ENCODE measurements at regions not wholly inside any gene's neighbourhood (a gene's known extent, or its start where the extent isn't known, plus 50 kb on each side); places are given as distances from the start of the nearest gene placed in this dataset.

DNA sequence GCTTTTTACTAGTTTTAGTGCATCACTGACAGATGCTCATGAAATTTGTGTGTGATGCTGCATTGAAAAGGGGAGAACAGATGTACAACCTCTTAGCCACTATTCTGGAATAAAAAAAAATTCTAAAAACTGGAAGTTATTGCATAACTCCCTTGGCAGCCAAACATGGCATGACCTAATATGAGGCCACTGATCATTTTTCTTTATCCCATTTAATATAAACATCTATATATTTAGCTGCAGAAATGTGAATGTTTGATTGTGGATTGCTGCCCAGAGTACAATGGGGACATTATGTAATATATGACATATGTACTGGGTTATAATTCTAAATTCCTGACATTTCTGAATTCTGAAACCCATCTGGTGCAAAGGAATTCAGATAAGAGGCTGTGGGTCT, 86.5 kb downstream of the CDCA7 start:
- Histone ChIP-seq H3K36me3 (no peaks in the 10 kb centered on the region), H3K9me3 (no peaks in the 10 kb centered on the region), H3K27ac (no peak overlapping the region), H3K27me3 (no peaks in the 10 kb centered on the region), H3K4me3 (no peak overlapping the region), H3K4me1 (no peaks in the 10 kb centered on the region)
- TF ChIP-seq, protein P1, sequence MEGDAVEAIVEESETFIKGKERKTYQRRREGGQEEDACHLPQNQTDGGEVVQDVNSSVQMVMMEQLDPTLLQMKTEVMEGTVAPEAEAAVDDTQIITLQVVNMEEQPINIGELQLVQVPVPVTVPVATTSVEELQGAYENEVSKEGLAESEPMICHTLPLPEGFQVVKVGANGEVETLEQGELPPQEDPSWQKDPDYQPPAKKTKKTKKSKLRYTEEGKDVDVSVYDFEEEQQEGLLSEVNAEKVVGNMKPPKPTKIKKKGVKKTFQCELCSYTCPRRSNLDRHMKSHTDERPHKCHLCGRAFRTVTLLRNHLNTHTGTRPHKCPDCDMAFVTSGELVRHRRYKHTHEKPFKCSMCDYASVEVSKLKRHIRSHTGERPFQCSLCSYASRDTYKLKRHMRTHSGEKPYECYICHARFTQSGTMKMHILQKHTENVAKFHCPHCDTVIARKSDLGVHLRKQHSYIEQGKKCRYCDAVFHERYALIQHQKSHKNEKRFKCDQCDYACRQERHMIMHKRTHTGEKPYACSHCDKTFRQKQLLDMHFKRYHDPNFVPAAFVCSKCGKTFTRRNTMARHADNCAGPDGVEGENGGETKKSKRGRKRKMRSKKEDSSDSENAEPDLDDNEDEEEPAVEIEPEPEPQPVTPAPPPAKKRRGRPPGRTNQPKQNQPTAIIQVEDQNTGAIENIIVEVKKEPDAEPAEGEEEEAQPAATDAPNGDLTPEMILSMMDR (IDR thresholded peaks at IDR 0.05 in 4 of 5, conservative IDR thresholded peaks at IDR 0.05 in 1 of 5): no peak
- no peak for TF ChIP-seq POLR2A (IDR thresholded peaks at IDR 0.05)
- intact Hi-C loops (cut with DNase I; ENCODE audit: low total_unique reads) (loop anchor here (10.0 kb wide), 1 partner anchor 206 kb away; no protein-coding TSS in a partner anchor), in situ Hi-C loops (cut with MboI; ENCODE audit: low sequenced_read_pairs in 4 of 4) (loop anchor here in 1 of 4 donors (5.0 kb wide), 1 partner anchor 39 kb away; no protein-coding TSS in a partner anchor)
- DNase-seq: no peak
- ATAC-seq: no peak

DNA sequence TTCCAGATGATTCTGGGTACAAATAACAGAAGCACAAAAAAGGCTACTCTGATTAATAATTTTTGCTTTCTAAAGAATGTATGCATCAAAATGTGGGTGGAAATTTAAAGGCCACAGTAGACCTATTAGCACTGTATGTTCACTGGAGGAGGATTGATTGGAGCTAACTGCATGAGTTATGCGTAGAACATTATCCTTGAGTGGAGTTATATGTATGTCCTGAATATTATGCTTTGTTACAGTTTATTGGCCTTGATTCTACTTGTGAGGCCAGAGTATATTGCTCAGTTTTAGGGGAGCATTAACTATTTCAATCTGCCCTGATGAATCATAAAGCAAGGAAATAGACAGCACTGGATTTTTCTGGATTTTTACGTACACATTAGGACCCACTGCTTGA, 87.9 kb downstream of the CDCA7 start:
- H3K9me3 ChIP-seq: no peaks in the 10 kb centered on the region
- no peak for DNase-seq
- H3K36me3 ChIP-seq: no peaks in the 10 kb centered on the region
- no peaks in the 10 kb centered on the region for H3K4me1 ChIP-seq
- no peak overlapping the region for H3K27ac ChIP-seq
- H3K27me3 ChIP-seq: no peaks in the 10 kb centered on the region
- TF ChIP-seq POLR2A (IDR thresholded peaks at IDR 0.05): no peak
- TF ChIP-seq, protein P1 (IDR thresholded peaks at IDR 0.05 in 4 of 5, conservative IDR thresholded peaks at IDR 0.05 in 1 of 5): no peak
- H3K4me3 ChIP-seq: no peak overlapping the region
- no peak for ATAC-seq
- intact Hi-C loops (cut with DNase I; ENCODE audit: low total_unique reads) (loop anchor here (10.0 kb wide), 1 partner anchor 208 kb away; no protein-coding TSS in a partner anchor), in situ Hi-C loops (cut with MboI; ENCODE audit: low sequenced_read_pairs in 4 of 4) (loop anchor here in 1 of 4 donors (5.0 kb wide), 1 partner anchor 40 kb away; no protein-coding TSS in a partner anchor)

DNA sequence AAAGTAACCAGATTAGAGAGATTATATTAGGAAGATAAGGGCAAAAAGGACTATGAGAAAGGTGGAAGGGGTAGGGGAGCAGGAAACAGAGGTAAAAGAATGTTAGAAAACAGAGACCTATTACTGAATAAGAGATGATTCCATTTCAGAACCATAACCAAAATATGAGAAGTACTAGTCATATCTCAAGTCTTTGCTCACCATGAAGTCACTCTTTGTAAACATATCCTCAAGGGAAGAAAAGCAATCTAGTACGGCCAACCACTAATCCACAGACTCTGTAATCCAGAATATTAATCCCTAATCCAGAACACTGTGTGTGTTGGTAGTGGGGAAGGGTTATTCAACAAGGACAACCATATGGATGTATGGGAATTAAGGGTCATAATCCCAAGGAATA, 92.0 kb downstream of the CDCA7 start:
- intact Hi-C loops (cut with DNase I; ENCODE audit: low total_unique reads) (loop anchor here (5.0 to 10.0 kb wide), 3 partner anchors 212 to 474 kb away; no protein-coding TSS in a partner anchor), in situ Hi-C loops (cut with MboI; ENCODE audit: low sequenced_read_pairs in 4 of 4) (loop anchor here in 1 of 4 donors (5.0 kb wide), 1 partner anchor 39 kb away; no protein-coding TSS in a partner anchor)
- Histone ChIP-seq H3K9me3 (no peaks in the 10 kb centered on the region), H3K27me3 (no peaks in the 10 kb centered on the region), H3K27ac (no peak overlapping the region), H3K4me3 (no peak overlapping the region), H3K4me1 (no peaks in the 10 kb centered on the region), H3K36me3 (no peaks in the 10 kb centered on the region)
- TF ChIP-seq, protein P1 (IDR thresholded peaks at IDR 0.05 in 4 of 5, conservative IDR thresholded peaks at IDR 0.05 in 1 of 5): no peak
- no peak for TF ChIP-seq POLR2A (IDR thresholded peaks at IDR 0.05)
- no peak for ATAC-seq
- no peak for DNase-seq

DNA sequence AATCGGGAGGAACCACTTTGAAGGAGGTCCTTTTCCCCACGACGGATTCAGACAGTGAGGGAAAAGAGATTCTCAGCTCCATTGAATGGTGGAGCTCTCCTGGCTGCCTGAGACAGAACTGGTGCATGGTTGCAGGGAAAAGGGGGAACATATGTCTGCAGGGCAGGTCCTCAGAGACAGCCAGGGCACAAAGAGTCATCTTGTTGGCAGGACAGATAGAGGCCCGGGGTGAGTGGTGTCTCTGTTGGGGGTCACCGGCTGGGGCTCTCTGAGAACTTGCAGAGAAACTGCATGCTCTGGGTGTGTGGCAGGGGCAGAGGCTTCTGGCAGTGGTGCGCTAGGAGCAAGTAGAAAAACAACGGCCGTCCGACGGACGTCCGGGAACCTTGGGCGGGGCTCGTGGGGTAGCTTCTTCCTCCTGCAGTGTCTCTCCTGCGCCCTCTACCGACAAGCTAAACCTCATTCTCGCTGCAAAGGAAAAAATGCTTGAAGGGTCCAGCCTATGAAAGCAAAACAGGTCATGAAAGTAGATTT, 94.3 kb downstream of the CDCA7 start:
- H3K36me3 ChIP-seq: no peaks in the 10 kb centered on the region
- H3K27ac ChIP-seq: peak overlapping the region; percentile 12 to 57 (median 46)
- DNase-seq (peak; percentile 54 to 72), ATAC-seq (peak; percentile 63 to 86)
- H3K27me3 ChIP-seq: no peaks in the 10 kb centered on the region
- peak overlapping the region; percentile 13 to 43 (median 36) for H3K4me3 ChIP-seq
- TF ChIP-seq, protein P1 (IDR thresholded peaks at IDR 0.05 in 4 of 5, conservative IDR thresholded peaks at IDR 0.05 in 1 of 5): peak; percentile 69 to 83 (median 73)
- TF ChIP-seq POLR2A (IDR thresholded peaks at IDR 0.05): peak in 1 of 2 donors; percentile 13
- intact Hi-C loops (cut with DNase I; ENCODE audit: low total_unique reads) (loop anchor here (1.0 to 10.0 kb wide), 4 partner anchors 47 to 477 kb away; no protein-coding TSS in a partner anchor), in situ Hi-C loops (cut with MboI; ENCODE audit: low sequenced_read_pairs in 4 of 4) (loop anchor here in 1 of 4 donors (5.0 kb wide), 1 partner anchor 42 kb away; no protein-coding TSS in a partner anchor)
- no peaks in the 10 kb centered on the region for H3K4me1 ChIP-seq
- no peaks in the 10 kb centered on the region for H3K9me3 ChIP-seq
